Fibroblast of mammary gland (primary cell): ENCODE measurements at regions not wholly inside any gene's neighbourhood (a gene's known extent, or its start where the extent isn't known, plus 50 kb on each side); places are given as distances from the start of the nearest gene placed in this dataset.

Source experiments
- DNase-seq: peaks from one replicate; pipeline ENCODE4 v3.0.0-alpha.2; 2010; ENCODE audit warnings: low read depth
- H3K4me3 ChIP-seq: 2 replicates; pipeline ENCODE4 v1.5.1; 2011; ENCODE audit warnings: low read depth, mild to moderate bottlenecking, low read length, moderate library complexity; ENCODE audit not compliant: control insufficient read depth
- TF ChIP-seq, protein P1 (sequence below): conservative IDR thresholded peaks from 2 replicates; pipeline ENCODE4 v1.5.1; 2011; ENCODE audit warnings: low read depth, low read length, inconsistent platforms; ENCODE audit not compliant: control insufficient read depth, insufficient read depth

DNA sequence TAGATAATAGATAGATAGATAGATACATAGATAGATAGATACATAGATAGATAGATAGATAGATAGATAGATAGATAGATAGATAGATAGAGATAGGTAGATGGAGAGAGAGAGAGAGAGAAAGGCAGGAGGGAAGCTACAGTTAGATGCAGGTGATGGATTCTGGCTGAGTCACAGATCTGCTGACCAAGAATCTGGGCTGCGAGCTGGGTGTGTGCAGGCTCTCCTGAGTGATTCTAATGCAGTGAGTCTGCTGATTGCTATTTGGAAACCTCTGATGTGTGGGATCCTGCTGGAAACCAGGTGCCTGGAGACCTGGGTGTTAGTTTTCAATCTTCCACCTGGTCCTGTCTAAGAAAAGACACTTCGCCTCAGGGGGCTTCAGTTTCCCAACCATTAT, 1441.8 kb downstream of the TBC1D22A start:
- TF ChIP-seq, protein P1, sequence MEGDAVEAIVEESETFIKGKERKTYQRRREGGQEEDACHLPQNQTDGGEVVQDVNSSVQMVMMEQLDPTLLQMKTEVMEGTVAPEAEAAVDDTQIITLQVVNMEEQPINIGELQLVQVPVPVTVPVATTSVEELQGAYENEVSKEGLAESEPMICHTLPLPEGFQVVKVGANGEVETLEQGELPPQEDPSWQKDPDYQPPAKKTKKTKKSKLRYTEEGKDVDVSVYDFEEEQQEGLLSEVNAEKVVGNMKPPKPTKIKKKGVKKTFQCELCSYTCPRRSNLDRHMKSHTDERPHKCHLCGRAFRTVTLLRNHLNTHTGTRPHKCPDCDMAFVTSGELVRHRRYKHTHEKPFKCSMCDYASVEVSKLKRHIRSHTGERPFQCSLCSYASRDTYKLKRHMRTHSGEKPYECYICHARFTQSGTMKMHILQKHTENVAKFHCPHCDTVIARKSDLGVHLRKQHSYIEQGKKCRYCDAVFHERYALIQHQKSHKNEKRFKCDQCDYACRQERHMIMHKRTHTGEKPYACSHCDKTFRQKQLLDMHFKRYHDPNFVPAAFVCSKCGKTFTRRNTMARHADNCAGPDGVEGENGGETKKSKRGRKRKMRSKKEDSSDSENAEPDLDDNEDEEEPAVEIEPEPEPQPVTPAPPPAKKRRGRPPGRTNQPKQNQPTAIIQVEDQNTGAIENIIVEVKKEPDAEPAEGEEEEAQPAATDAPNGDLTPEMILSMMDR, result no peak
- H3K4me3 ChIP-seq, result no peak overlapping the region
- DNase-seq, result no peak

DNA sequence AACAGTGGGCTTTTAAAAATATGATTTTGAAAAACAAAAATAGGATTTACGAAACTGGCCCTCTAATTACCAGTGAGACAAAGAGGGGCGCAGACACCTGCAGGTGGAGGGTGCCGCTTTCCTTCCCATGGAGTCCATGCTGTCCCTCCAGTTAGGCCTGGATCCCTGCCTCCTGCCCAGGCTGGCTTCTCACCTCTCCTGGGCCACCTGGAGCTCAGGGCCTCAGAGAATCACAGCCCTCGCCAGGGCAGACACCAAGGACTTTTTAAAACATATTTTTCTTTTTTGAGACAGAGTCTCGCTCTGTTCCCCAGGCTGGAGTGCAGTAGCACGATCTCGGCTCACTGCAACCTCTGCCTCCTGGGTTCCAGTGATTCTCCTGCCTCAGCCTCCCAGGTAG, 1437.2 kb downstream of the TBC1D22A start:
- no peak overlapping the region for H3K4me3 ChIP-seq
- TF ChIP-seq, protein P1, result no peak
- no peak for DNase-seq

DNA sequence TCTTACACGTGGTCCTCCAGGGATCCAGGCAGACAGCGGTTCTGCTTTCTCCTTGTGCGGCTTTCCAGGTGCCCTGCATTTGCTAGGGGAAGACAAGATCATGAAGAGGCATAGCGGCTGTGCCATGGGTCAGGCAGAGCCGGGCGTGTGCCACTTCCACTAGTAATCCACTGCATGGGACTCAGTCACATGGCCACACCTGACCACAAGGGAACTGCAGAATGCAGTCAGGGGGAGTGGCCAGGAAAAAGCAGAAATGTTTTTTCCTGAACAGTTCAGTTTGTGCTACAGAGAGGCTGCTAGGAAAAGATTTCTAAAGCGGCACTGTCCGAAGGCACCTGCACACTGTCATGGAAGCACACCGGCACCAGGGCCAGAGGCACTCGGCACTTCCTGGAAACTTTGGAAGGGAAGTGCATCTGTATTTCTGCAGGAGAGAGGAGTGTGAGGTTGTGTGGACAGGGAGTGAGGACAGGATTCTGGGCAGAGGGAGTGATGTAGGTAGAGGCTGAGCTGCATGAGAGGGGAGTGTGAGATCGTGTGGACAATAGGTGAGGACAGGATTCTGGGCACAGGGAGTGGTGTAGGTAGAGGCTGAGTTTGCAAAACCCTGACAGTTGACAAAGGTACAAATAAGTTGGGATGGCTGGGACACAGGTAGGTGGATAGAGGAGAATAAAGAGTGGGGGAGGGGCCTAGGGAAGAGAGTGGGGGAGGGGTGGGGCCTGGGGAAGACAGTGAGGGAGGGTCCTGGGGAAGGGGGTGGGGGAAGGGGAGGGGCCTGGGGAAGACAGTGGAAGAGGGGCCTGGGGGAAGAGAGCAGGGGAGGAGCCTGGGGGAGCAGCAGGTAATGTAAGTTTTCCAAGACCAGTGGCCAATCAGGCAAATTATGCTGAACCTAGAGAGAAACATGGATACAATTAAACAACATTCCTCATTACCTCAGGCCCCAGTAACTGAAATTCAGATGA, 1436.3 kb downstream of the TBC1D22A start:
- no peak for DNase-seq
- H3K4me3 ChIP-seq, result no peak overlapping the region
- TF ChIP-seq, protein P1, result no peak

DNA sequence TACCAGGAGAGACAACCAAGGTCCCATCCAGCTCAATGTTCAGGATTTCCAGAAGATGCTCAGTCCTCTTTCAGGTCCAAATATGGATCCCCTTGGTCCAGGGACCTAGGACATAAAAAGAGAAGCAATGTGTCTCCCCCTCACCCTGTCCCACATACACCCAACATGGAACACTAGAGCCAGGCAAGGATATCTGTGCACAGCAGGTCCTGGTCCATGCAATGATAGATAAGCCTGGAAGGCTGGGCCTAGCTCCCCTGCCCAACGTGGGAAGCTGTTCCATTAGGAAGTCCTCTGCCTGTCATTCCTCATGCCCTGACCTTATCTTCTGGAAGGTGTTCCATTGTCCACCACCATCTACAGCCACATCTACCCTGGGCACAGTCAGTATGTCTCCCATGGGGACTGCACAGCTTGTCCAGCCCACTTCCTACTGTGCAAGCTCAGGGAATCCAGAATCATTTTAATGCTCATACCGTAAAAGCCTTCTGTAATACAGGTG, 1434.8 kb downstream of the TBC1D22A start:
- TF ChIP-seq, protein P1, result no peak
- H3K4me3 ChIP-seq, result no peak overlapping the region
- no peak for DNase-seq

DNA sequence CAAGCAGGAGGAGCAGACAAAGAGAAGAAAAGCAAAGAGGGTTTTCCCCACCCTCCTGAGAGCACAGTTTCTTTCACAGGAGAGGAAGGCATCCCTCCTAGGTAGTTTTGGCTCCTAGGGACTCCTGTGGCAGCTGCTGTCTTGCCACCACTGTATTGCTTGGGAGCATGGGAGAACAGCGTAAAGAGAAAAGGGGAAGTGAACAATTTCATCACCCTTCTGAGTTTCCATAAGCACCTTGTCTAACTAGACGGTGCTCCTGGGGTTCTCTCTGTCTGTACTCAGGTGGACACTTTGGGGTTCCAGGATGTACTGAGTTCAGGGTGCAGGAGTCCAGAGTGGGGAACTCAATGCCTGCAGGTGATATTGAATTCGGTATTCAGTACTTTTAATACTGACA, 1430.5 kb downstream of the TBC1D22A start:
- DNase-seq, result no peak
- TF ChIP-seq, protein P1, result no peak
- no peak overlapping the region for H3K4me3 ChIP-seq

DNA sequence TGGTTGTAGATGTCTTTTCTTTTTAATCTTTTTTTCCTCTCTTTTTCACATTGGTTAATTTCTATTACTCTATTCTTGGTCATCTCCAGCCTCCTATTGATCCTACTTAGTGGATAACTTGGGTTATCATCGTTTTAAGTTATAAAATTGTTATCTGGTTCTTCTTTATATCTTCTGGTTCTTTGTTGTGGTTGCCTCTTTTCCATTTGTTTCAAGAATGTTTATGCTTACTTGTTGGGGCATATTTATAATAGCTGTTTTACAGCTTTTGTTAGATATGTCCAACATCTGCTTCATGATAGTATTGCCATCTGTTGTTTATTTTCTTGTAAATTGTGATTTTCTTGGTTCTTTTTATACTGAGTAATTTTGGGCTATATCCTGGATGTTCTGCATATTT, 1429.6 kb downstream of the TBC1D22A start:
- DNase-seq, result no peak
- TF ChIP-seq, protein P1, result no peak
- no peak overlapping the region for H3K4me3 ChIP-seq
